Stomach (tissue), 8 donors: ENCODE measurements at regions not wholly inside any gene's neighbourhood (a gene's known extent, or its start where the extent isn't known, plus 50 kb on each side); places are given as distances from the start of the nearest gene placed in this dataset.

Experiments
- DNase-seq, 2 donors: peaks; one replicate each; pipeline versions ENCODE4 v3.0.0 to v3.0.0-alpha.2; 2013 to 2019
- H3K27ac ChIP-seq, 5 donors: fragments of 200-600 bp in 4 of 5; sonication (generic) in 4 of 5; one replicate each; pipeline ENCODE4 v1.5.1; 2013 to 2019; ENCODE audit warnings: mild to moderate bottlenecking in 1 of 5, moderate library complexity in 1 of 5
- H3K27me3 ChIP-seq, 3 donors: fragments of 200-600 bp; sonication (generic); one replicate each; pipeline ENCODE4 v1.5.1; 2017 to 2019; ENCODE audit warnings: mixed run types in 1 of 3
- H3K36me3 ChIP-seq, 4 donors: fragments of 200-600 bp; sonication (generic); 1 replicate in 3 of 4; 2 replicates in 1 of 4; pipeline ENCODE4 v1.5.1; 2016 to 2019
- H3K4me1 ChIP-seq, 4 donors: fragments of 200-600 bp; sonication (generic); one replicate each; pipeline ENCODE4 v1.5.1; 2016 to 2019
- H3K4me3 ChIP-seq, 4 donors: fragments of 200-600 bp; sonication (generic) in 3 of 4; one replicate each; pipeline ENCODE4 v1.5.1; 2016 to 2019; ENCODE audit warnings: mild to moderate bottlenecking in 1 of 4
- H3K9me3 ChIP-seq, 4 donors: fragments of 200-600 bp; sonication (generic); one replicate each; pipeline ENCODE4 v1.5.1; 2016 to 2019
- CTCF ChIP-seq, 7 experiments: fragments of 450-650 bp in 4 of 7; fragments of 200-600 bp in 3 of 7; sonication (generic) in 3 of 7; IDR thresholded peaks; one replicate each; pipeline ENCODE4 v1.5.1; 2016 to 2019; ENCODE audit warnings: antibody characterized with exemption in 7 of 7, control low read depth in 2 of 7, mild to moderate bottlenecking in 1 of 7
- EP300 ChIP-seq: sonication (generic); formaldehyde crosslinking; IDR thresholded peaks from one replicate; pipeline ENCODE4 v1.6.1; 2017; ENCODE audit warnings: antibody characterized with exemption
- POLR2A ChIP-seq, 4 donors: fragments of 450-650 bp; IDR thresholded peaks; one replicate each; pipeline ENCODE4 v1.6.1; 2016; ENCODE audit warnings: antibody characterized with exemption in 4 of 4, control low read depth in 2 of 4, mild to moderate bottlenecking in 1 of 4, moderate library complexity in 1 of 4
- POLR2AphosphoS5 ChIP-seq, 3 donors: sonication (generic); formaldehyde crosslinking; IDR thresholded peaks; one replicate each; pipeline ENCODE4 v1.6.1; 2016; ENCODE audit warnings: antibody characterized with exemption in 3 of 3
- WGBS, 5 donors: extraction: QIAGEN DNeasy Blood & Tissue Kit in 3 of 5; methylation state at CpG; one replicate each; pipeline versions ENCODE4 v1.1.5 to v1.1.7; 2013 to 2018; 5-methylcytosine and 5-hydroxymethylcytosine counted together
- intact Hi-C: fragments of 100-400 bp; cut with DNase I; formaldehyde crosslinking; loops from one replicate; pipeline ENCODE4 v1.15.1; 2023; ENCODE audit warnings: low total_unique reads
- donor health status: healthy with polysubstance abuse.
- donor health status: Bipolar disorder and iron deficiency.
- donor health status: healthy.

- H3K4me3 ChIP-seq, result no peak overlapping the region
- intact Hi-C loops, result loop anchor here (10.0 kb wide), 1 partner anchor 347 kb away; no protein-coding TSS in a partner anchor
- 81 to 93% (median 85%) methylated on average over 10 of the region's 10 CpGs for WGBS, 5 donors
- H3K27me3 ChIP-seq, result peaks cover 0 to 68% (median 8%) of the 10 kb centered on the region in 3 donors
- H3K4me1 ChIP-seq, result peaks cover 0 to 5% (median 1%) of the 10 kb centered on the region in 4 donors
- DNase-seq, result no peak
- TF ChIP-seq CTCF (IDR thresholded peaks at IDR 0.05) (no peak), EP300 (no peak), POLR2AphosphoS5 (IDR thresholded peaks at IDR 0.05) (no peak), POLR2A (IDR thresholded peaks at IDR 0.05) (no peak)
- H3K36me3 ChIP-seq, result no peaks in the 10 kb centered on the region
- no peaks in the 10 kb centered on the region for H3K9me3 ChIP-seq
- no peak overlapping the region for H3K27ac ChIP-seq
Observed at GRCh38 chr11:120011836-120012235, 126.1 kb downstream of the TRIM29 start.

DNA sequence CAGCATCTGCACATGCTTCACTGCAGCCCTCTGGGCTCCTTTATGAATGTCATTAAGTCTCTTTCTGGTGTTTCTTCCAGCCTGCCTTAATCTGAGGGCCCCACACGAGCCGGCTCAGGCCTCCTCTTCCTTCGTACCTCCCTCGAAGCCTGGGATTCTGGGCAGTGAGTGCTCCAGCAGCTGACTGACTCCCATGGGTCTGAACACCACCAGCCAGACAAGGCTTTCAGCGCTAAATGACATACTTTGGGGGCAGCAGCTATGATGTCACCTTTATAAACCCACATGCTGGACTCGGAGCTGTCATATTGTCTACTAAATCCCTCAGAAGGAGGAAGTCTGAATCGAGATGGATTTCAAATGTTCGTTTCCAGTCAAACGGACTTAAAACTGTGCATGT is 127.1 kb downstream of the TRIM29 start:
- Histone ChIP-seq H3K27me3 (peaks cover 0 to 59% (median 8%) of the 10 kb centered on the region in 3 donors), H3K36me3 (no peaks in the 10 kb centered on the region), H3K4me1 (peaks cover 0 to 5% (median 1%) of the 10 kb centered on the region in 4 donors), H3K9me3 (no peaks in the 10 kb centered on the region), H3K4me3 (no peak overlapping the region), H3K27ac (no peak overlapping the region)
- TF ChIP-seq EP300, result no peak
- no peak for TF ChIP-seq POLR2AphosphoS5 (IDR thresholded peaks at IDR 0.05)
- TF ChIP-seq CTCF (IDR thresholded peaks at IDR 0.05), result no peak
- no peak for TF ChIP-seq POLR2A (IDR thresholded peaks at IDR 0.05)
- no peak for DNase-seq
- WGBS, 5 donors, result 64 to 69% (median 65%) methylated on average over 9 of the region's 9 CpGs
- intact Hi-C loops, result loop anchor here (10.0 kb wide), 1 partner anchor 346 kb away; no protein-coding TSS in a partner anchor

DNA sequence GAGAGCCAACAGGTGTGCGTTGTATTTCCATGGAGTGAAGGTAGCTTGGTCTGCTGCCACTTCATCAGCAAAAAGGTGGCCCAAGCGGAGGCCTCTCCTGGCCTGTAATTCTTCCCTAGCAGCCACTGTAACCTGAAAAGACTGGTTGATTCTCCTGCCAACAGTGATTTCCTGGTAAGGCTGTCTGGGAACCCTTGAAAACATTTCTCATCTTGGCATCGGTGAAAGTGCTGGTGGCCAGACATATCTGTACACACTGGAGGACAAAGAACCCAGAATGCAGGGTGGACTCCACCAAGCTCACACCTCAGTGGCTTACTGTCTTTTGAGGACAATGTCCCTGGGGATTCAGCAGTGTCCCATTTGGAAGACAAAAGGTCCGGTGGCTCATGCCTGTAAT is 128.0 kb downstream of the TRIM29 start:
- H3K36me3 ChIP-seq, result no peaks in the 10 kb centered on the region
- WGBS, 5 donors, result 83 to 88% (median 87%) methylated on average over 3 to 4 of the region's 4 CpGs
- no peak overlapping the region for H3K27ac ChIP-seq
- no peak overlapping the region for H3K4me3 ChIP-seq
- peaks cover 0 to 55% (median 8%) of the 10 kb centered on the region in 3 donors for H3K27me3 ChIP-seq
- DNase-seq, result no peak
- TF ChIP-seq POLR2AphosphoS5 (IDR thresholded peaks at IDR 0.05) (no peak), POLR2A (IDR thresholded peaks at IDR 0.05) (no peak), CTCF (IDR thresholded peaks at IDR 0.05) (no peak), EP300 (no peak)
- peaks cover 0 to 5% (median 1%) of the 10 kb centered on the region in 4 donors for H3K4me1 ChIP-seq
- H3K9me3 ChIP-seq, result no peaks in the 10 kb centered on the region
- intact Hi-C loops, result loop anchor here (10.0 kb wide), 1 partner anchor 345 kb away; no protein-coding TSS in a partner anchor

DNA sequence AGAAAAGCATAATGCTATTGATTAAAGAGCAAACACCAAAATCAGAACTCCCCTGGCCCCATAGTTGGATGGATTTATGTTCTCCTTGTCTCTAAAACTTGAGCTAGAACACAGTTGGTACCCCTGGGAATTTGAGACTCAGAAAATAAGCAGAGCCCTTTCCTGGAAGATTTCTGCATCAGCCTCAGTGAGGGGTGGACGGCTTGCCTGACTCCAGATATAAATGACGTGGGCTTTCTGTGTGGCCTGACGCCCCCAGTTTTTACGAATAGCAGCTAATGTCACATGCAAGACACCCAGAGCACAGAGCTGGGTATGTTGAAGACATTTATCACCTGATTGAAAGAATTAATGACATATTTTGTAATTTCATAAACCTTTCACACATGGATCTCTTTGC is 130.8 kb downstream of the TRIM29 start:
- WGBS, 5 donors, result 92 to 98% (median 96%) methylated on average over 4 of the region's 4 CpGs
- intact Hi-C loops, result no loop called here
- H3K4me1 ChIP-seq, result no peaks in the 10 kb centered on the region
- DNase-seq, result no peak
- TF ChIP-seq CTCF (IDR thresholded peaks at IDR 0.05), result no peak
- no peak for TF ChIP-seq POLR2AphosphoS5 (IDR thresholded peaks at IDR 0.05)
- TF ChIP-seq POLR2A (IDR thresholded peaks at IDR 0.05), result no peak
- TF ChIP-seq EP300, result no peak
- H3K36me3 ChIP-seq, result no peaks in the 10 kb centered on the region
- H3K4me3 ChIP-seq, result no peak overlapping the region
- H3K27me3 ChIP-seq, result peaks cover 0 to 27% (median 0%) of the 10 kb centered on the region in 3 donors
- H3K27ac ChIP-seq, result no peak overlapping the region
- no peaks in the 10 kb centered on the region for H3K9me3 ChIP-seq
